HepG2 (cell line): ENCODE measurements at regions not wholly inside any gene's neighbourhood (a gene's known extent, or its start where the extent isn't known, plus 50 kb on each side); places are given as distances from the start of the nearest gene placed in this dataset.

Experiments used
- ATAC-seq: fragments of 200-7000 bp; cut with Tn5 transposase; 3 replicates; pipeline ENCODE4 v1.9.1; 2020; ENCODE audit warnings: mild to moderate bottlenecking, moderate library complexity
- BruUV-seq: library from RNA; stranded (reverse); fragments of 400-500 nt; replicated peaks from 2 replicates; lab custom pipeline; 2021; lab: Mats Ljungman, UMichigan
- CTCF ChIA-PET: fragments of 300-600 bp; formaldehyde crosslinking; extraction: SDS; loops from one replicate; lab custom pipeline; 2021; ENCODE audit warnings: low total read pairs, inconsistent platforms, low intra/inter-chr PET ratio; lab: Yijun Ruan, JAX
- POLR2A ChIA-PET: fragments of 350-600 bp; sonication (Branson Sonifier 250); formaldehyde crosslinking; loops from one replicate; lab custom pipeline; 2020; ENCODE audit warnings: antibody characterized with exemption, inconsistent platforms; lab: Yijun Ruan, JAX
- DNase-seq: peaks from one replicate; pipeline ENCODE4 v3.0.0-alpha.2; 2015; ENCODE audit warnings: low spot score
- FAIRE-seq: peaks from 3 replicates; lab custom pipeline; 2011; peaks lifted over from hg19 to GRCh38; lab: Jason Lieb, UNC
- H2AFZ ChIP-seq: one replicate; pipeline ENCODE4 v1.6.1; 2011; ENCODE audit warnings: low read length, inconsistent platforms
- H3K27ac ChIP-seq: fragments of 300-600 bp; 3 replicates; pipeline ENCODE4 v1.8.0; 2011; ENCODE audit warnings: mixed run types, mild to moderate bottlenecking, mixed read lengths, low read length, inconsistent platforms; ENCODE audit not compliant: insufficient read depth; ENCODE audit errors: extremely low read length
- H3K27me3 ChIP-seq, 2 experiments: fragments of 200-600 bp in 1 of 2; 2 replicates in 1 of 2; 3 replicates in 1 of 2; pipeline versions ENCODE4 v1.6.0 to v1.8.0; 2011; ENCODE audit warnings: low read length in 2 of 2, mild to moderate bottlenecking in 2 of 2, moderate library complexity in 2 of 2, inconsistent platforms in 1 of 2; ENCODE audit not compliant: insufficient read depth in 2 of 2, control insufficient read depth in 1 of 2
- H3K36me3 ChIP-seq, 2 experiments: fragments of 200-600 bp in 1 of 2; replicated peaks in 1 of 2; 2 replicates in 1 of 2; 3 replicates in 1 of 2; pipeline versions ENCODE4 v1.5.1 to v1.8.0; 2011; ENCODE audit warnings: low read length in 2 of 2, inconsistent platforms in 1 of 2; ENCODE audit not compliant: insufficient read depth in 2 of 2, control insufficient read depth in 1 of 2
- H3K4me1 ChIP-seq: 2 replicates; pipeline ENCODE4 v1.5.1; 2012; ENCODE audit warnings: low read length, inconsistent platforms; ENCODE audit not compliant: insufficient read depth
- H3K4me2 ChIP-seq: 2 replicates; pipeline ENCODE4 v1.6.0; 2011; ENCODE audit warnings: low read depth, low read length, inconsistent platforms
- H3K4me3 ChIP-seq, 3 experiments: fragments of 200-600 bp in 1 of 3; sonication (generic), shearing (Covaris generic) in 1 of 3; replicated peaks in 1 of 3; 2 replicates each; pipeline ENCODE4 v1.5.1; 2011 to 2016; ENCODE audit warnings: low read length in 3 of 3, inconsistent platforms in 2 of 3, low read depth in 2 of 3, mild to moderate bottlenecking in 2 of 3, control low read depth in 1 of 3, mixed read lengths in 1 of 3; ENCODE audit not compliant: insufficient read depth in 1 of 3
- H3K79me2 ChIP-seq: one replicate; pipeline ENCODE4 v1.6.1; 2011; ENCODE audit warnings: low read length, inconsistent platforms; ENCODE audit not compliant: insufficient read depth
- H3K9ac ChIP-seq: 2 replicates; pipeline ENCODE4 v1.6.0; 2011; ENCODE audit warnings: mild to moderate bottlenecking, low read depth, low read length, inconsistent platforms; ENCODE audit not compliant: insufficient read depth
- H3K9me3 ChIP-seq: 2 replicates; pipeline ENCODE4 v1.5.1; 2012; ENCODE audit warnings: mild to moderate bottlenecking, low read length
- H4K20me1 ChIP-seq: 2 replicates; pipeline ENCODE4 v1.6.0; 2011; ENCODE audit warnings: inconsistent platforms, mild to moderate bottlenecking, low read length, moderate library complexity; ENCODE audit not compliant: insufficient read depth
- AGO1 ChIP-seq: fragments of 200-400 bp; formaldehyde crosslinking; IDR thresholded peaks from 2 replicates; pipeline ENCODE4 v1.6.1; 2017; ENCODE audit warnings: mild to moderate bottlenecking, low read depth, low read length, moderate library complexity; ENCODE audit not compliant: poor library complexity, severe bottlenecking
- CC2D1A ChIP-seq: sonication (generic); formaldehyde crosslinking; IDR thresholded peaks from 2 replicates; pipeline ENCODE4 v1.8.1; 2023; ENCODE audit warnings: mild to moderate bottlenecking, missing genetic modification reagents
- HOXA9 ChIP-seq: sonication (generic); formaldehyde crosslinking; IDR thresholded peaks from 2 replicates; pipeline ENCODE4 v1.8.1; 2022; ENCODE audit warnings: missing genetic modification reagents, mild to moderate bottlenecking, moderate library complexity, borderline replicate concordance
- PLSCR1 ChIP-seq: sonication (generic); formaldehyde crosslinking; IDR thresholded peaks from 2 replicates; pipeline ENCODE4 v1.5.0; 2020; ENCODE audit warnings: missing genetic modification reagents, mild to moderate bottlenecking, borderline replicate concordance
- PPARG ChIP-seq: conservative IDR thresholded peaks from 2 replicates; pipeline ENCODE4 v1.6.1; 2016; ENCODE audit warnings: missing biosample characterization, missing genetic modification reagents
- ZNF224 ChIP-seq: sonication (generic); formaldehyde crosslinking; IDR thresholded peaks from 2 replicates; pipeline ENCODE4 v1.5.0; 2020; ENCODE audit warnings: mild to moderate bottlenecking, missing genetic modification reagents
- ZNF512B ChIP-seq: sonication (generic); formaldehyde crosslinking; IDR thresholded peaks from 2 replicates; pipeline ENCODE4 v1.5.1; 2020; ENCODE audit warnings: missing genetic modification reagents, mild to moderate bottlenecking, borderline replicate concordance
- ZNF558 ChIP-seq: sonication (generic); formaldehyde crosslinking; IDR thresholded peaks from 2 replicates; pipeline ENCODE4 v1.9.0; 2022; ENCODE audit warnings: mild to moderate bottlenecking, missing genetic modification reagents, borderline replicate concordance
- ZNF598 ChIP-seq: sonication (generic); formaldehyde crosslinking; IDR thresholded peaks from 2 replicates; pipeline ENCODE4 v1.5.1; 2020; ENCODE audit warnings: mild to moderate bottlenecking, missing genetic modification reagents, borderline replicate concordance
- ZNF710 ChIP-seq: sonication (generic); formaldehyde crosslinking; IDR thresholded peaks from 2 replicates; pipeline ENCODE4 v1.5.0; 2020; ENCODE audit warnings: mild to moderate bottlenecking, missing genetic modification reagents, borderline replicate concordance
- ZNF720 ChIP-seq: sonication (generic); formaldehyde crosslinking; IDR thresholded peaks from 2 replicates; pipeline ENCODE4 v1.4.0; 2020; ENCODE audit warnings: missing genetic modification reagents
- ZNF879 ChIP-seq: sonication (generic); formaldehyde crosslinking; IDR thresholded peaks from 2 replicates; pipeline ENCODE4 v1.8.1; 2023; ENCODE audit warnings: missing genetic modification reagents
- WGBS: methylation state at CpG from one replicate; pipeline ENCODE4 v1.1.6; 2017; ENCODE audit warnings: low lambda C conversion rate; 5-methylcytosine and 5-hydroxymethylcytosine counted together
- in situ Hi-C: cut with HindIII; loops from 2 replicates; pipeline ENCODE4 v1.10.0; 2017; ENCODE audit warnings: low pct_unique_long_range_greater_than_20kb; ENCODE audit not compliant: extremely low pct_ligation_motif_present
- intact Hi-C: fragments of 100-400 bp; cut with micrococcal nuclease; formaldehyde crosslinking; loops from one replicate; pipeline ENCODE4 v1.10.0; 2022; ENCODE audit not compliant: unreplicated experiment

GRCh38 chr10:117746541-117747448 is 204.2 kb downstream of the EMX2 start:
- Histone ChIP-seq H3K27me3 (peaks cover 0 to 3% of the 10 kb centered on the region in 2 experiments; a peak in 2 of 5 replicates), H3K9me3 (no peaks in the 10 kb centered on the region), H3K79me2 (no peaks in the 10 kb centered on the region), H3K36me3 (no peaks in the 10 kb centered on the region), H3K27ac (no peak overlapping the region), H3K4me2 (no peak overlapping the region), H3K4me3 (no peak overlapping the region), H4K20me1 (no peaks in the 10 kb centered on the region), H3K9ac (no peak overlapping the region), H3K4me1 (no peaks in the 10 kb centered on the region), H2AFZ (no peak overlapping the region)
- 13% methylated on average over 8 of the region's 9 CpGs for WGBS
- ATAC-seq (no peak), FAIRE-seq (no peak), DNase-seq (no peak)
- in situ Hi-C loops, result no loop called here
- no TSS peak for BruUV-seq
- CTCF ChIA-PET, result no interaction called here
- TF ChIP-seq AGO1 (no peak), ZNF720 (CRISPR knock-in tag) (no peak), PPARG (no peak), PLSCR1 (CRISPR knock-in tag) (no peak)
- POLR2A ChIA-PET, result no interaction called here
- intact Hi-C loops, result no loop called here

- BruUV-seq, result no TSS peak
- peaks cover 0 to 3% of the 10 kb centered on the region in 2 experiments; a peak in 2 of 5 replicates for H3K27me3 ChIP-seq
- TF ChIP-seq ZNF879 (CRISPR knock-in tag) (no peak), ZNF512B (CRISPR knock-in tag) (no peak), ZNF710 (CRISPR knock-in tag) (no peak), ZNF598 (CRISPR knock-in tag) (no peak), HOXA9 (CRISPR knock-in tag) (no peak), CC2D1A (CRISPR knock-in tag) (no peak), ZNF558 (CRISPR knock-in tag) (no peak), ZNF224 (CRISPR knock-in tag) (no peak)
These were observed 205.1 kb downstream of the EMX2 start for GRCh38 chr10:117747636-117748035.

More at GRCh38 chr10:117747636-117748035, 205.1 kb downstream of the EMX2 start:
- intact Hi-C loops, result no loop called here
- no peak for FAIRE-seq
- 19% methylated on average over 12 of the region's 12 CpGs for WGBS
- H3K4me2 ChIP-seq, result no peak overlapping the region
- no peaks in the 10 kb centered on the region for H3K9me3 ChIP-seq
- no peak for ATAC-seq
- no peak for DNase-seq
- POLR2A ChIA-PET, result no interaction called here
- no peak overlapping the region for H3K27ac ChIP-seq
- H3K4me1 ChIP-seq, result no peaks in the 10 kb centered on the region
- H3K4me3 ChIP-seq, result no peak overlapping the region
- H3K79me2 ChIP-seq, result no peaks in the 10 kb centered on the region
- H2AFZ ChIP-seq, result no peak overlapping the region
- no peak overlapping the region for H3K9ac ChIP-seq
- H3K36me3 ChIP-seq, result no peaks in the 10 kb centered on the region
- in situ Hi-C loops, result no loop called here
- H4K20me1 ChIP-seq, result no peaks in the 10 kb centered on the region
- CTCF ChIA-PET, result no interaction called here
